ENCODE measurements at regions not wholly inside any gene's neighbourhood (a gene's known extent, or its start where the extent isn't known, plus 50 kb on each side); places are given as distances from the start of the nearest gene placed in this dataset.

- no peak for DNase-seq
Measured at GRCh38 chr13:90947976-90948375, 399.5 kb upstream of the MIR17HG start.

DNA sequence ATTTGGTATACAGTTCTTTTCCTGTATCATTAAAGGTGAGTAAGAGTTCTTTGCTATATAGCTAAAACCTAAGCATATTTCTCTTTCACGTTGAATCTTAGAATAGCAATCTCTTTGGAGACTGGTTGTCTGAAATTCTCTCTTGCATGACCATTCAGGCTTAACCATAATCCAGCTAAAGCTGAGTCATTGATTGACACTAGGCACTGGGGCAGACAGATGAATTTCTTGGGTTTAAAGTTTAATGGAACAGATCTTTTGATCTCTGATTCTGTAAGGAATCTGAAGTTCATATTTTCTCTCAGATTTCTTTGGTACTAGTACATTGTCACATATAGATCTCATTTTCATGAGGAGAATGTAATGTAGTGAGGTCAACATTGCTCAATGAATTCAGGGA, 397.3 kb upstream of the MIR17HG start:
- DNase-seq: no peak

DNA sequence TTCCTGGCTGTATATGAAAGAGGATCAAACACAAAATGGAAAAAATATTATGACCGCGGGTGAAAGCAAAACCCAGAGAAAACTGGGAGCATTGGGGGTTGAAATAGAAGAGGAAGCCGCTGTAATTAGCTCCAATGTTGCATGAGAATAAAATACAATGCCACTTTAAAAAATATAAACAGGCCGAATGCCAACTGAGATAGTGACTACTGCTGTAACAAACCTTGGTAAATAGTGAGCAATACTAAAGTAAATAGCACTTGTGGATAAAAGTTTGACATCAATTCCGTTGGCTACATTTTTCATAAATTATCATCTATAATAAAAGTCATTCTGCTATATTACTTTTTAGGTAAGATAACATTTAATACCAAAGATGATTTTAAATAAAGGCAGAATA, 395.8 kb upstream of the MIR17HG start:
- DNase-seq: no peak

GRCh38 chr13:90952326-90952725, 395.2 kb upstream of the MIR17HG start:
- no peak for DNase-seq

DNA sequence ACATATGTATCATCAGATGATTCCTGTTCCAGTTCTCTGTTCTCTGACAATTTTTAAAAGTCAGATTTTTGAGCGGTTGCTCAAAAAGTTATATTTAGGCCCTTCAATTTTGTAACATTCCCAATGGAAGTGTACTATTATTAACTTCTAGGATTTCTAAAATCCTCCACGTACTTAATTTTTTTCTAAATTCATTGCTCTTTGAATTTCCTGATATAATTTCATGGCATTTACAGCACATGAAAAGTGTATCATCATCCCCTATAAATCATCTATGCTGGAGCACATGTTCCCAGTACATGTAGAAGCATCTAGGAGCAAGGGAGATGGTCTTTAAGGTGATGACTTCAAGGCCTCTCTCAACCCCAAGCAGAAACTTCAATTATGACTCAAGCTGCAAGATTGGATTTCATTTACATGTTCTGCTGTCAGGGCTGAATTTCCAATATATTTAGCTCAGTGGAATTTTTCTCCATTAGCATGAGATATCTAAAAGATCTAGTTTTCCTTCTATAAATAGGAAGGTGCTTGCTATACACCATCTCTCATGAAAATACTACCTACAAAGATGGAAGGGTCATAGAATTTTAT, 392.8 kb upstream of the MIR17HG start:
- no peak for DNase-seq

DNA sequence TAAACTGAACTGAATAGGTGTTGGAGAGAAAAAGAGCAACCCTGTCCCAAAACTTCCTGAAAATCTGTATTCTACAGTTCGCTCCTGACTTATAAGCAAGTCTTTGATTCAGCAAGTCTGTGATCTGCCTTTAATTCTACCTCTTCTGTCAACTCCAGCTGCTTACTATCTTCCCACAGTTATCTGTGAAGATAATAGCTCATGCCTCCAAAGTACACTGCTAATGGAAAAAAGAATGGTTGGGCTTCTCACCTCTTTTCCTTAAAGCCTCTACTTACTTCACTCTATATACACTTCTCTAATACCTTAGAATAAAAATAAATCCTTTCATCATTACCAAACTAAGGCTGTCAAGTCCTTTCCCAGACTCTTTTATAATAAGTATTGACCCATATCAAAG, 391.5 kb upstream of the MIR17HG start:
- DNase-seq: no peak

DNA sequence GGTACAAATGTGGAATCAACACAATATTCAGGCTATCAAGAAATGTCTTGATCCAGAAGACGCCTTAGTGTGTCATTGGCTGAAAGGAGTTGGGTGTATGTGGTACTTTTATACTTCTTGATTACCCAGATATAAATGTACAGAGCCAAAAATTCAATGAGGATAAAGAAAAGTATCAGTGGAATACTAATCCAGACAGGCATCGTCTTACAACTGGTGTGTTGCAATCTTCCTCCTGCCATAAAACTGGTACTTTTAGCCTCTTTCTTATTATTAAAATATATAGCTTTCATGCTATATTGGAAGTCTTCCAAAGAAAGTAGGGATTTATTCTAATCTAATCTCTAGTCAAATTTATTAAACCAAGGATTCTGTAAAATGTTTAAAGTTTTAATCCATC, 388.6 kb upstream of the MIR17HG start:
- no peak for DNase-seq

DNA sequence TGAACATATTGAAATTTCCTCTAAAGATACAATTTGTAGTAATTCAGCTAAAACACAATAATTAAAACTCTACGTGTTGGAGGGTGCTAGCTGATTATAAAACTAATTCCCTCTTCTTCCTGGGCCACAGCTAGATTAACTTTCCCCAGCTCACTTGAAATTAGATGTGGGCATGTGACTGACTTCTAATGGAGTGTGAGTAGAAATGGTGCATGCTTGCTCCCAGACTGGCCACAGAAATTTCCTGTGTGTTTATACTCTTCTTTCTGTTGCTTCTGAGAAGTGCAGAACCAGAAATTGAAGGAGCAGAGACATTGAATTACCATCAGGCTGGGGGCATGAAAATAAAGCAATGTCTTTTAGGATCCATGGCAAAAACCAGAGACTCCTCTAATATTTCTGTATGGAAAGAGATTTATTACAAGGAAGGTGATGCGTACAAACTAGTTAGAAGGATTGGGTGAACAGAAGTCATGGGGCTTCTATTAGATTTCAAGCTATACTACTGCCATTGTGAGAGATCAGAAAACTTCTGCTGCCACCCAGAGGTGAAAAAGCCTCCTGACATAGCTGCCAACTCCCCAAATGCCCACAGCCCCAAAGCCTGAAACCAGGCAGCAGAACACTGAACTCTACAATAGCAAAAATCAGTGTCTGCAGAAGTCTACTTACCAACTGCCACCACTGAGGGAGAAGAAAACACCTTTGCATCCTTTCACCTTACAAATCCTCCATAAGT, 379.2 kb upstream of the MIR17HG start:
- peak; percentile 4 for DNase-seq

GRCh38 chr13:90974249-90974975, 373.1 kb upstream of the MIR17HG start:
- DNase-seq: no peak

GRCh38 chr13:90979059-90979458, 368.4 kb upstream of the MIR17HG start:
- no peak for DNase-seq

- no peak for DNase-seq
Measured at GRCh38 chr13:90984756-90985155, 362.7 kb upstream of the MIR17HG start.

- no peak for DNase-seq
Measured at GRCh38 chr13:90995001-90995400, 352.5 kb upstream of the MIR17HG start.

DNA sequence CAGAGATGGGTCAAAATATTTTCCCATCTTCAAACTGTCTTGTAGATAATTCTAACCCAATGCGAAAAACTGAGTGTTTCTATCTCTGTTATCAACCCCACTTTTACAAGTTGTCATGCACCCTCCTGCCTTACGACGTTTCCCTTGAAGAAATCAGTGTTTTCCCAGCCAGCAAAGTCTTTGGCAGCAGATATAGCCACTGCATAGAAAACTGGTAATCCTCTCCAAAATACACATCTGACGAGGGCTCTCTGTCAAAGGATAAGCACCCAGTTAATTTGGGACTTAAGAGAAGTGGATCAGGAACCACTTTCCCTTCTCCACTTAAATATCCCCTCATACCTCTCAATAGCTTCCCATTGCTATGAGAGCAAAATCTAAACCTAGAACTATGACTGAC, 351.9 kb upstream of the MIR17HG start:
- no peak for DNase-seq

DNA sequence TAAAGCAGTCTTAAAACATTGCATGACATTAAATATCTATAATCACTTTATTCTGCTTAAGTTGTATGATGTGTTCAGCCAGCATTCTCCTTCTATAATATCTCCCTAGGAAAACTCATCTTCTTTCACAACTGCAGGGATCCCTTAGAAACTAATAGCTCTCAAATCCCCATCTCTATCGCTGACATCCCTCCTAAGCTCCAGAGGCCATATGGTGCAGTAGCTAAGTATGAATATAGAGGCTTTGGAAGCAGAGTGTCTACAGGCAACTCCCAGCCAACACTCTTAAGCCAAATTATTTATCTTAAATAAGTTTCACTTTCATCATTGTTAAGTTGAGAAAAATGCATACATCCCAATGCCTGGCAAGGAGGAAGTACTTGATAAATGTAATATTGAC, 349.5 kb upstream of the MIR17HG start:
- no peak for DNase-seq

GRCh38 chr13:90999401-90999800, 348.1 kb upstream of the MIR17HG start:
- no peak for DNase-seq

- no peak for DNase-seq
Measured at GRCh38 chr13:91001371-91001770, 346.1 kb upstream of the MIR17HG start.

DNA sequence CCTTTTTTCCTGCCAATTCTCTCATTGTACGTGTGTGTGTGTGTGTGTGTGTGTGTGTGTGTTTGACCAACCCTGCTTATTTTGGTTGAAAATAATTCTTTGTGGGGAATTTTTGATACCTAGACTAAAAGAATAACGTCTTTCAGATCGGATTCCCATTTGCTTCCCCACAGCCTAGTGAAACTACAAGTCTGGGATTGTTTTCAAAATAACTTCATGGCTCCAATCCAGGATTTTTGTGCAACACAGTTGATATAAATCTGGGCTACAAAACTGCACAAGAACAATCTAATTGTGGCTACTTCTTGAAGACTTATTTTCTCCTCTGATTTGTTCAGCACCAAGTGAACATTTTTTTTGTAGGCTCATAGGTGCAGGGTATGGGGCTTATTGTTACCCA, 332.8 kb upstream of the MIR17HG start:
- DNase-seq: no peak

DNA sequence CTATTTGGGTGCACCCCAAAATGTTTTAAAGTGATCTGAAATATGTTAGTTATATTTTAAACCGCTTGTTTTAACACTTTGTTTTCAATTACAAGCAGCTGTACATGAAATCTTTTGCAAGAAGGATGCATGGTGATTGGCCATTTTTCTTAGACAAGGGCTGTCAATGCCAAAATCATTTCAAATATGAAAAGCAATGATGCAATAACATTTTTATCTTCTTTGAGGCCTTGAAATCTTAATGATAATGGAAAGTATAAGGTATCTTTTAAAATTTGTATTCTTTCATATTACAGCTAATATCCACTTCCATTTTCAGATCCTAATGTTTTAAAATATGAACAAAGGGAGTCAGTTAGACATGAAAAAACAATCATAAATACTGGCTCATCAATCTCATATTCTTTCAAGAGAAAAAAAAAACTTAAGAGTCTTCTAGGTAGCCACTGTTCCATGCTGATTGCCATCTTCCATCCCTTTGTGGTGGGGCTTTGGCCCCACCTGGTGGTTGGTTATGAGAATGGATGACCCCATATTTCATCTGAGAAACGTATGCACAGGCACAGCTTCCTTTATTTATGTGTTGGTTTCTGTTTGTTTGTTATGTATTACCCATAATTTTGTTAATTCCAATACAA, 330.3 kb upstream of the MIR17HG start:
- DNase-seq: peak; percentile 44

GRCh38 chr13:91017669-91018053, 329.8 kb upstream of the MIR17HG start:
- DNase-seq: no peak

GRCh38 chr13:91020461-91021034, 326.9 kb upstream of the MIR17HG start:
- no peak for DNase-seq

- DNase-seq: no peak
Measured at GRCh38 chr13:91024157-91024792, 323.2 kb upstream of the MIR17HG start.

GRCh38 chr13:91025442-91025841, 322.0 kb upstream of the MIR17HG start:
- no peak for DNase-seq

DNA sequence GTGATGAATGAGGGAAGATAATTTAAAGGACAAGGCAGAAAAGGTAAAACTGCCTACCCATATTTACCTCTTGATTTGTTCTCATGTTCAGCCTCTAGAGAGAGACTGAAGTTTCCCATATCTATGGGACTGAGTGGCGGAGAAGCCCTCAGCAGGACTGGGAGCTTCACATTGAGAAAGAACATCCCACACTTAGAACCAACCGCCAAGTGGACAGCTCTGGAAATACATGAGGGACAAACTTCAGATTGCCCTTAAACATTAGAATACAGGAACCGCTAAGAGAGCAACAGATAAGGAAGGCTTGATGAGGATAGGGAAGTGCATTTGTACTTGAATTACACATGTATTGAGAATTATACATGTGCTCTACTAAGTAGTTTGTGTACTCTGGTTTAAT, 316.0 kb upstream of the MIR17HG start:
- DNase-seq: no peak

All from activated CD4-positive, alpha-beta T cell treated with anti-CD3 and anti-CD28 coated beads, Interleukin-2, amount 50 U/mL, for 16 hours (primary cell).